Sigmoid colon (tissue), 6 donors: ENCODE measurements at regions not wholly inside any gene's neighbourhood (a gene's known extent, or its start where the extent isn't known, plus 50 kb on each side); places are given as distances from the start of the nearest gene placed in this dataset.

Source experiments
- DNase-seq: peaks from one replicate; pipeline ENCODE4 v3.0.0-alpha.2; 2019
- H3K27ac ChIP-seq, 4 donors: fragments of 200-600 bp; sonication (generic); one replicate each; pipeline ENCODE4 v1.5.1; 2016 to 2019; ENCODE audit warnings: mild to moderate bottlenecking in 1 of 4
- H3K27me3 ChIP-seq, 3 donors: fragments of 200-600 bp; sonication (generic); one replicate each; pipeline ENCODE4 v1.5.1; 2019; ENCODE audit warnings: mild to moderate bottlenecking in 1 of 3
- H3K36me3 ChIP-seq, 4 donors: fragments of 200-600 bp; sonication (generic); one replicate each; pipeline ENCODE4 v1.5.1; 2016 to 2019
- H3K4me1 ChIP-seq, 4 donors: fragments of 200-600 bp; sonication (generic); one replicate each; pipeline ENCODE4 v1.5.1; 2017 to 2019
- H3K4me3 ChIP-seq, 4 donors: fragments of 200-600 bp; sonication (generic); one replicate each; pipeline ENCODE4 v1.5.1; 2017 to 2019; ENCODE audit warnings: mild to moderate bottlenecking in 2 of 4, moderate library complexity in 1 of 4
- H3K9me3 ChIP-seq, 4 donors: fragments of 200-600 bp in 3 of 4; sonication (generic) in 3 of 4; one replicate each; pipeline versions ENCODE4 v1.5.1 to v1.6.1; 2013 to 2019
- CTCF ChIP-seq, 4 experiments: fragments of 450-650 bp in 3 of 4; fragments of 200-600 bp in 1 of 4; IDR thresholded peaks; one replicate each; pipeline ENCODE4 v1.5.1; 2016 to 2019; ENCODE audit warnings: antibody characterized with exemption in 4 of 4, mild to moderate bottlenecking in 3 of 4, moderate library complexity in 2 of 4
- EP300 ChIP-seq, 4 donors: sonication (generic); formaldehyde crosslinking; IDR thresholded peaks; one replicate each; pipeline ENCODE4 v1.6.1; 2017; ENCODE audit warnings: antibody characterized with exemption in 4 of 4
- POLR2A ChIP-seq, 2 donors: fragments of 450-650 bp; IDR thresholded peaks; one replicate each; pipeline ENCODE4 v1.6.1; 2016; ENCODE audit warnings: antibody characterized with exemption in 2 of 2, mild to moderate bottlenecking in 2 of 2, moderate library complexity in 2 of 2
- POLR2AphosphoS5 ChIP-seq, 4 donors: sonication (generic); formaldehyde crosslinking; IDR thresholded peaks; one replicate each; pipeline ENCODE4 v1.6.1; 2017; ENCODE audit warnings: antibody characterized with exemption in 4 of 4
- WGBS, 2 donors: extraction: QIAGEN DNeasy Blood & Tissue Kit; methylation state at CpG; one replicate each; pipeline ENCODE4 v1.1.7; 2013; 5-methylcytosine and 5-hydroxymethylcytosine counted together
- intact Hi-C: fragments of 100-400 bp; cut with DNase I; formaldehyde crosslinking; loops from one replicate; pipeline ENCODE4 v1.15.1; 2023
- donor health status: healthy with polysubstance abuse.
- donor health status: healthy.

- Histone ChIP-seq H3K27ac (no peak overlapping the region), H3K4me1 (peaks cover 0 to 9% (median 2%) of the 10 kb centered on the region in 4 donors), H3K4me3 (no peak overlapping the region), H3K27me3 (peaks cover 0 to 10% (median 5%) of the 10 kb centered on the region in 3 donors), H3K9me3 (no peaks in the 10 kb centered on the region), H3K36me3 (no peaks in the 10 kb centered on the region)
- peak; percentile 77 for DNase-seq
- intact Hi-C loops, result loop anchor here (1.0 kb wide), 1 partner anchor 254 kb away; no protein-coding TSS in a partner anchor
- 18 to 26% methylated on average over 34 of the region's 34 CpGs for WGBS, 2 donors
- TF ChIP-seq POLR2A (IDR thresholded peaks at IDR 0.05), result no peak
- TF ChIP-seq CTCF (IDR thresholded peaks at IDR 0.05), result peak; percentile 48 to 80 (median 60)
These were observed 174.1 kb downstream of the BMP7 start for GRCh38 chr20:57092112-57092899.

- intact Hi-C loops, result loop anchor here (1.0 kb wide), 1 partner anchor 253 kb away; no protein-coding TSS in a partner anchor
- H3K27ac ChIP-seq, result no peak overlapping the region
- H3K27me3 ChIP-seq, result peaks cover 0 to 10% (median 5%) of the 10 kb centered on the region in 3 donors
- peaks cover 0 to 9% (median 2%) of the 10 kb centered on the region in 4 donors for H3K4me1 ChIP-seq
- no peaks in the 10 kb centered on the region for H3K36me3 ChIP-seq
- 71 to 85% methylated on average over 23 of the region's 23 CpGs for WGBS, 2 donors
- no peak for DNase-seq
- no peak for TF ChIP-seq EP300 (IDR thresholded peaks at IDR 0.05)
- no peak for TF ChIP-seq POLR2A (IDR thresholded peaks at IDR 0.05)
- TF ChIP-seq CTCF (IDR thresholded peaks at IDR 0.05), result no peak
- H3K4me3 ChIP-seq, result no peak overlapping the region
- no peaks in the 10 kb centered on the region for H3K9me3 ChIP-seq
These were observed 173.4 kb downstream of the BMP7 start for GRCh38 chr20:57092900-57093530.

GRCh38 chr20:57093766-57094165 is 172.7 kb downstream of the BMP7 start:
- H3K27me3 ChIP-seq, result peaks cover 0 to 8% (median 5%) of the 10 kb centered on the region in 3 donors
- intact Hi-C loops, result no loop called here
- no peak for DNase-seq
- 89 to 90% methylated on average over 10 of the region's 10 CpGs for WGBS, 2 donors
- no peak for TF ChIP-seq POLR2AphosphoS5 (IDR thresholded peaks at IDR 0.05)
- no peak for TF ChIP-seq EP300 (IDR thresholded peaks at IDR 0.05)
- TF ChIP-seq CTCF (IDR thresholded peaks at IDR 0.05), result no peak
- TF ChIP-seq POLR2A (IDR thresholded peaks at IDR 0.05), result no peak
- H3K9me3 ChIP-seq, result no peaks in the 10 kb centered on the region
- no peaks in the 10 kb centered on the region for H3K36me3 ChIP-seq
- H3K27ac ChIP-seq, result no peak overlapping the region
- no peak overlapping the region for H3K4me3 ChIP-seq
- H3K4me1 ChIP-seq, result peaks cover 0 to 9% (median 2%) of the 10 kb centered on the region in 4 donors

GRCh38 chr20:57094252-57094891 is 172.1 kb downstream of the BMP7 start:
- Histone ChIP-seq H3K27ac (no peak overlapping the region), H3K4me3 (no peak overlapping the region), H3K36me3 (no peaks in the 10 kb centered on the region), H3K9me3 (no peaks in the 10 kb centered on the region), H3K27me3 (peaks cover 0 to 2% (median 2%) of the 10 kb centered on the region in 3 donors), H3K4me1 (peaks cover 0 to 9% (median 2%) of the 10 kb centered on the region in 4 donors)
- intact Hi-C loops, result no loop called here
- no peak for TF ChIP-seq EP300 (IDR thresholded peaks at IDR 0.05)
- no peak for TF ChIP-seq POLR2AphosphoS5 (IDR thresholded peaks at IDR 0.05)
- no peak for DNase-seq
- 84 to 86% methylated on average over 16 of the region's 16 CpGs for WGBS, 2 donors

GRCh38 chr20:57094991-57095390 is 171.4 kb downstream of the BMP7 start:
- Histone ChIP-seq H3K27me3 (no peaks in the 10 kb centered on the region), H3K36me3 (no peaks in the 10 kb centered on the region), H3K9me3 (no peaks in the 10 kb centered on the region), H3K4me3 (no peak overlapping the region), H3K27ac (no peak overlapping the region), H3K4me1 (peaks cover 0 to 9% (median 2%) of the 10 kb centered on the region in 4 donors)
- TF ChIP-seq CTCF (IDR thresholded peaks at IDR 0.05) (no peak), POLR2AphosphoS5 (IDR thresholded peaks at IDR 0.05) (no peak), EP300 (IDR thresholded peaks at IDR 0.05) (no peak), POLR2A (IDR thresholded peaks at IDR 0.05) (no peak)
- WGBS, 2 donors, result 84 to 89% methylated on average over 12 of the region's 12 CpGs
- intact Hi-C loops, result no loop called here
- DNase-seq, result no peak
